ENCODE measurements at regions not wholly inside any gene's neighbourhood (a gene's known extent, or its start where the extent isn't known, plus 50 kb on each side); places are given as distances from the start of the nearest gene placed in this dataset.

- no peak overlapping the region for H3K27ac Mint-ChIP-seq
- TF ChIP-seq CTCF (IDR thresholded peaks at IDR 0.05; ENCODE audit: unreplicated experiment), result no peak
- no peaks in the 10 kb centered on the region for H3K4me1 Mint-ChIP-seq (ENCODE audit: low read depth)
- no peaks in the 10 kb centered on the region for H3K27me3 Mint-ChIP-seq
- DNase-seq (ENCODE audit: low spot score, unreplicated experiment), result no peak
- H3K4me3 Mint-ChIP-seq (ENCODE audit: low read depth), result no peak overlapping the region
- peaks cover 6% of the 10 kb centered on the region for H3K9me3 Mint-ChIP-seq (ENCODE audit: low read depth)
- no peaks in the 10 kb centered on the region for H3K36me3 Mint-ChIP-seq (ENCODE audit: insufficient read depth)
Observed at GRCh38 chr4:141502755-141503154, 133.6 kb upstream of the IL15 start.

GRCh38 chr4:141503260-141503659, 133.1 kb upstream of the IL15 start:
- TF ChIP-seq CTCF (IDR thresholded peaks at IDR 0.05; ENCODE audit: unreplicated experiment), result no peak
- no peak overlapping the region for H3K4me3 Mint-ChIP-seq (ENCODE audit: low read depth)
- no peak for DNase-seq (ENCODE audit: low spot score, unreplicated experiment)
- no peaks in the 10 kb centered on the region for H3K4me1 Mint-ChIP-seq (ENCODE audit: low read depth)
- no peak overlapping the region for H3K27ac Mint-ChIP-seq
- no peaks in the 10 kb centered on the region for H3K27me3 Mint-ChIP-seq
- peaks cover 6% of the 10 kb centered on the region for H3K9me3 Mint-ChIP-seq (ENCODE audit: low read depth)
- H3K36me3 Mint-ChIP-seq (ENCODE audit: insufficient read depth), result no peaks in the 10 kb centered on the region

- no peaks in the 10 kb centered on the region for H3K4me1 Mint-ChIP-seq (ENCODE audit: low read depth)
- no peak for TF ChIP-seq CTCF (IDR thresholded peaks at IDR 0.05; ENCODE audit: unreplicated experiment)
- peaks cover 11% of the 10 kb centered on the region for H3K9me3 Mint-ChIP-seq (ENCODE audit: low read depth)
- no peak for DNase-seq (ENCODE audit: low spot score, unreplicated experiment)
- H3K36me3 Mint-ChIP-seq (ENCODE audit: insufficient read depth), result no peaks in the 10 kb centered on the region
- no peak overlapping the region for H3K27ac Mint-ChIP-seq
- no peak overlapping the region for H3K4me3 Mint-ChIP-seq (ENCODE audit: low read depth)
- no peaks in the 10 kb centered on the region for H3K27me3 Mint-ChIP-seq
Observed at GRCh38 chr4:141511055-141511454, 125.3 kb upstream of the IL15 start.

GRCh38 chr4:141513866-141514265, 122.5 kb upstream of the IL15 start:
- no peak overlapping the region for H3K4me3 Mint-ChIP-seq (ENCODE audit: low read depth)
- H3K9me3 Mint-ChIP-seq (ENCODE audit: low read depth), result no peaks in the 10 kb centered on the region

GRCh38 chr4:141518222-141518621, 118.2 kb upstream of the IL15 start:
- H3K27me3 Mint-ChIP-seq, result no peaks in the 10 kb centered on the region
- H3K36me3 Mint-ChIP-seq (ENCODE audit: insufficient read depth), result no peaks in the 10 kb centered on the region
- peaks cover 3% of the 10 kb centered on the region for H3K9me3 Mint-ChIP-seq (ENCODE audit: low read depth)
- H3K4me1 Mint-ChIP-seq (ENCODE audit: low read depth), result no peaks in the 10 kb centered on the region
- H3K27ac Mint-ChIP-seq, result no peak overlapping the region
- DNase-seq (ENCODE audit: low spot score, unreplicated experiment), result no peak
- TF ChIP-seq CTCF (IDR thresholded peaks at IDR 0.05; ENCODE audit: unreplicated experiment), result no peak
- H3K4me3 Mint-ChIP-seq (ENCODE audit: low read depth), result no peak overlapping the region

More at GRCh38 chr4:141513866-141514265, 122.5 kb upstream of the IL15 start:
- no peaks in the 10 kb centered on the region for H3K27me3 Mint-ChIP-seq
- no peak for TF ChIP-seq CTCF (IDR thresholded peaks at IDR 0.05; ENCODE audit: unreplicated experiment)
- no peak overlapping the region for H3K27ac Mint-ChIP-seq
- H3K36me3 Mint-ChIP-seq (ENCODE audit: insufficient read depth), result no peaks in the 10 kb centered on the region
- H3K4me1 Mint-ChIP-seq (ENCODE audit: low read depth), result no peaks in the 10 kb centered on the region
- no peak for DNase-seq (ENCODE audit: low spot score, unreplicated experiment)

Measured in progenitor cell of endocrine pancreas (in vitro differentiated cells).